Psoas muscle (tissue), 7 donors: ENCODE measurements at regions not wholly inside any gene's neighbourhood (a gene's known extent, or its start where the extent isn't known, plus 50 kb on each side); places are given as distances from the start of the nearest gene placed in this dataset.

Source experiments
- ATAC-seq, 4 donors: fragments of 200-7000 bp; cut with Tn5 transposase; one replicate each; pipeline ENCODE4 v1.9.1; 2020; ENCODE audit warnings: moderate library complexity in 3 of 4, mild to moderate bottlenecking in 2 of 4
- DNase-seq, 2 donors: peaks; one replicate each; pipeline ENCODE4 v3.0.0-alpha.2; 2020
- H3K27ac ChIP-seq: fragments of 200-600 bp; one replicate; pipeline ENCODE4 v1.8.0; 2022
- H3K27me3 ChIP-seq, 3 donors: fragments of 200-600 bp in 1 of 3; one replicate each; pipeline versions ENCODE4 v1.6.1 to v1.8.0; 2013 to 2022; ENCODE audit warnings: low read length in 2 of 3, mild to moderate bottlenecking in 2 of 3, moderate library complexity in 1 of 3; ENCODE audit not compliant: insufficient read depth in 3 of 3
- H3K36me3 ChIP-seq, 2 donors: fragments of 200-600 bp in 1 of 2; one replicate each; pipeline versions ENCODE4 v1.6.1 to v1.8.0; 2013 to 2022; ENCODE audit warnings: low read depth in 1 of 2, mild to moderate bottlenecking in 1 of 2, moderate library complexity in 1 of 2; ENCODE audit not compliant: insufficient read depth in 1 of 2
- H3K4me1 ChIP-seq: fragments of 200-600 bp; one replicate; pipeline ENCODE4 v1.8.0; 2022
- H3K4me3 ChIP-seq: fragments of 200-600 bp; one replicate; pipeline ENCODE4 v1.8.0; 2022; ENCODE audit warnings: mild to moderate bottlenecking
- H3K9me3 ChIP-seq: fragments of 200-600 bp; one replicate; pipeline ENCODE4 v1.8.0; 2022
- CTCF ChIP-seq: fragments of 200-600 bp; IDR thresholded peaks from one replicate; pipeline ENCODE4 v1.8.0; 2022; ENCODE audit warnings: antibody characterized with exemption
- WGBS, 3 donors: extraction: QIAGEN DNeasy Blood & Tissue Kit; methylation state at CpG; one replicate each; pipeline versions ENCODE4 v1.1.6 to v1.1.7; 2013; 5-methylcytosine and 5-hydroxymethylcytosine counted together
- intact Hi-C, 2 donors: fragments of 100-400 bp; cut with DNase I; formaldehyde crosslinking; loops; one replicate each; pipeline versions ENCODE4 v1.11.0 to v1.14.2; 2022
- donor health status: healthy with polysubstance abuse.
- donor health status: DM: no; HTN: no; CAD: no; lungs with moderate emphysema.
- donor health status: Bipolar disorder and iron deficiency.
- donor health status: healthy.
- donor health status: DM: yes; HTN: yes; CAD: no.
- donor health status: DM: no; HTN: no; CAD: no.
- donor health status: DM: yes; HTN: yes; CAD: no.

GRCh38 chr2:64792995-64793639 is 139.4 kb upstream of the SERTAD2 start:
- Histone ChIP-seq H3K27ac (no peak overlapping the region), H3K27me3 (peaks cover 0 to 7% (median 0%) of the 10 kb centered on the region in 3 donors), H3K9me3 (no peaks in the 10 kb centered on the region), H3K36me3 (no peaks in the 10 kb centered on the region), H3K4me1 (peaks cover 4% of the 10 kb centered on the region), H3K4me3 (no peak overlapping the region)
- 64 to 73% (median 68%) methylated on average over 5 of the region's 5 CpGs for WGBS, 3 donors
- no peak for ATAC-seq
- DNase-seq: no peak
- intact Hi-C loops: no loop called here
- TF ChIP-seq CTCF: no peak

DNA sequence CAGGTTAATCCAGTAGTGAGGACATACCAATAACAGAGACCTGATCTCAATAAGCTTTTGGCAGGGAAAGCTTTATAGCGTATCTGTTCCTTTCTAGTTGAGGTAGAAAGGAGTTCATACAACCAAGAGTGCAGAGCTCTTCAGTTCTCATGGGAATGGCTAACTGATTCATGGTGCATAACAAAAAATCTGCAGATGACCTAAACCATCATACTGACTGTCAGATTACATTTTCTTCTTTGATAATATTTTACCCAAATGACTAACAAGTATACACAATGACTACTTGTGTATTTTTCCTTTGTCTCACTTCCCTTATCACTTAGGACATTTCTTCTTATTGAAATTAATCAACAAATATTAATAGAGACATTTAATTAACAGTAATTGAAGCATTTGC is 140.0 kb upstream of the SERTAD2 start:
- Histone ChIP-seq H3K9me3 (no peaks in the 10 kb centered on the region), H3K27ac (no peak overlapping the region), H3K4me3 (no peak overlapping the region), H3K36me3 (no peaks in the 10 kb centered on the region), H3K27me3 (peaks cover 0 to 7% (median 0%) of the 10 kb centered on the region in 3 donors), H3K4me1 (peaks cover 4% of the 10 kb centered on the region)
- 40 to 65% (median 43%) methylated on average over 1 of the region's 1 CpG for WGBS, 3 donors
- TF ChIP-seq CTCF: no peak
- intact Hi-C loops: no loop called here
- ATAC-seq (no peak), DNase-seq (no peak)

- Histone ChIP-seq H3K27me3 (peaks cover 0 to 7% (median 0%) of the 10 kb centered on the region in 3 donors), H3K9me3 (no peaks in the 10 kb centered on the region), H3K4me1 (peaks cover 4% of the 10 kb centered on the region), H3K36me3 (no peaks in the 10 kb centered on the region), H3K27ac (no peak overlapping the region), H3K4me3 (no peak overlapping the region)
- 86 to 90% (median 89%) methylated on average over 6 of the region's 6 CpGs for WGBS, 3 donors
- intact Hi-C loops: no loop called here
- ATAC-seq: no peak
- no peak for DNase-seq
- TF ChIP-seq CTCF: no peak
Measured at GRCh38 chr2:64794426-64794995, 140.8 kb upstream of the SERTAD2 start.

DNA sequence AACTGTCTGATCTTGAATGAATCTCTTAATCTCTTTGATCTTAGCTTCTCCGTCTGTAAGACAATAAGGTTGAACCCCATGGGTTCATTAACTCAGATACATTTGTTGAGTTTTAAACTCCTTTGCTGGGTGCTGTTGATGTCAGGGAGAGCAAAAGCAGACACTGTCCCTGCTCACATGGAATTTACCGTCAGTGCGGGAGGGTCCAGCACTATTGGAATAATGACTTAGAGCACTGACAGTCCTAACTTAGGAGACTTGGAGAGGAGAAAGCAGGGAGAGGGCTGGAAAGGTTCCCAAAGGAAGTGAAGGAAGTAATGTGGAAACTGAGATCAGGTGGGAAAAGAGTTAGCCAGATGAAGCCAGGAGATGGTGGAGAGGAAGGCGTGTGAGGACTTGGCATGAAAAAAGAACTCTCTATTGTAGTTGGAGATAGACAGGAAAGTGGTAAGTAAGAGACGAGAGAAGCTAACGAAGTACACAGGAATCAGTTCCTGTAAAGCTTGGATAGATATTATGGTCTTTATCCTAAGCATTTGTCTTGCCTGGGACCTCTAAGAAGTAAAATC is 141.4 kb upstream of the SERTAD2 start:
- Histone ChIP-seq H3K4me3 (no peak overlapping the region), H3K9me3 (no peaks in the 10 kb centered on the region), H3K27me3 (peaks cover 0 to 7% (median 0%) of the 10 kb centered on the region in 3 donors), H3K27ac (no peak overlapping the region), H3K4me1 (peaks cover 4% of the 10 kb centered on the region), H3K36me3 (no peaks in the 10 kb centered on the region)
- intact Hi-C loops: no loop called here
- TF ChIP-seq CTCF: no peak
- no peak for DNase-seq
- ATAC-seq: no peak
- 66 to 78% (median 71%) methylated on average over 6 of the region's 6 CpGs for WGBS, 3 donors
